GM04503 (cell line): ENCODE measurements at regions not wholly inside any gene's neighbourhood (a gene's known extent, or its start where the extent isn't known, plus 50 kb on each side); places are given as distances from the start of the nearest gene placed in this dataset.
"Not testable (repeated sequence)": the region's sequence is repeated elsewhere in the genome, so short reads cannot be mapped to it uniquely, and the experiment has no call there.

ENCODE experiments used
- DNase-seq: peaks from one replicate; pipeline ENCODE4 v3.0.0-alpha.2; 2012; ENCODE audit warnings: low read depth

DNA sequence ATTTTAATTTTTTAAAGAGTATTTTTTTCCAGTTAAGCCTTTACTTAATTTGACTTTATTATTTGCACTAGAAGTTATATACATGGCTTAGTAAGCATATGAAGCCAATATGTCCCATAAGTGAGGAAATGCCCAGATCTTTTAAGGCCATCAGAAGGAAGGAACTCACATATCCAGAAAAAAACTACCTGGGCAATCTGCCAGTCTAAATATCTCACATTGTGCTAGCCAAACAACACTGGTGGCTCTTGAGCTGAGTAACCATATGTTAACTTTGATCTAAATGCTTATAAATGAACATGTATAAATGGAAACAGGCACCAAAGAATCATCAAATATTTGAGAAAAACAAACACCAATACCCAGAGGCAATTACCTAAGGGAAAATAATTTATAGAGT is 138.6 kb upstream of the APOOL start:
- no peak for DNase-seq

DNA sequence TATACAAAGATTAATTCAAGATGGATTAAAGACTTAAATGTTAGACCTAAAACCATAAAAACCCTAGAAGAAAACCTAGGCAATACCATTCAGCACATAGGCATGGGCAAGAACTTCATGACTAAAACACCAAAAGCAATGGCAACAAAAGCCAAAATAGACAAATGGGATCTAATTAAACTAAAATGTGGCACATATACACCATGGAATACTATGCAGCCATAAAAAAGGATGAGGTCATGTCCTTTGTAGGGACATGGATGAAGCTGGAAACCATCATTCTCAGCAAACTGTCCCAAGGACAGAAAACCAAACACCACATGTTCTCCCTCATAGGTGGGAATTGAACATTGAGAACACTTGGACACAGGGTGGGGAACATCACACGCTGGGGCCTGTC is 133.4 kb upstream of the APOOL start:
- not testable (repeated sequence) for DNase-seq

DNA sequence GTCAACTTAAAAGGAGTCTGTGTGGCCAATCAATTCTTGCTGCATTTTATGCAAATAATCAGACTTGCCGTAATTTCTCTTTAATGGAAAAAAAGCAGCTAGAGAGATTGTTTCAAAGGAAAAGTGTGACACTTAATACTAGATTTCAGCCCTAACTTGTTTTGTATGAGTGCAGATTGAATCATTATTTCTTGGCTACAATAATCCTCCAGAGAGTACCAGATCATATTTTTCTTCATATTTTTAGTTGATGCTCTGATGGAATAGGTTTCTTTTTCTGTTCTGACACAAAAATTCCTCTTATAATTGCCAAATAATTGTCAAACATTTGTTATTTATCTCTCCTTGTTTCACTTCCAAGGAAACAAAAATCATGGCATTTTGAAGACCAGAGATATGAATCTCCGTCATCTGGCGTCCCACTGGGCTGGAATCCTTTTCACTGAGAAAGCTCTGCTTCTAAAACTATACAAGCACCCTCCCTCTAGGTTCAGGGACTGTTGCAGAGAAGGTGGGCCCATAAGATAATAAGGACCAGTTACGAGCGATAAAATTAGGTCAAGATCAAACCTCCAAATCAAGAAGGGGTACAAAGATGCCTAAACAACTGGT is 131.4 kb upstream of the APOOL start:
- not testable (repeated sequence) for DNase-seq

DNA sequence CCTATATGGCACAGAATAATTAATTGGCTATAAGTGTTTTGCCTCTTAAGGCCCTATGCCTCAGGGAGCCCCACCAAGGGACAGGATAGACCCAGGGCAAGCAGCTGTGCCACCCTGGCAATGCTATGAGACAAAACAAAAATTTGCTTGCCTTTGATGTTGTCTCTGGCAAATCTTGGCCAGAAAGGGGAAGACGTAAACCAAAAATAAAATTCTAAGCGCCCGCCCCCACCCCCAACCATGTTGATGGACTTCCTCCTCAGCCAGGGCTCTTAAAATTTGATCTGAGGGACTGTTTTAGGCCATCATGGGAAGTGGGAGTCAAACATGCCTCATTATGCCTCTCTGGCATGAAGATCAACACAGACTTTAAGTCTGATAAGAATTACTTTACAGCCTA is 130.5 kb upstream of the APOOL start:
- DNase-seq, result no peak

DNA sequence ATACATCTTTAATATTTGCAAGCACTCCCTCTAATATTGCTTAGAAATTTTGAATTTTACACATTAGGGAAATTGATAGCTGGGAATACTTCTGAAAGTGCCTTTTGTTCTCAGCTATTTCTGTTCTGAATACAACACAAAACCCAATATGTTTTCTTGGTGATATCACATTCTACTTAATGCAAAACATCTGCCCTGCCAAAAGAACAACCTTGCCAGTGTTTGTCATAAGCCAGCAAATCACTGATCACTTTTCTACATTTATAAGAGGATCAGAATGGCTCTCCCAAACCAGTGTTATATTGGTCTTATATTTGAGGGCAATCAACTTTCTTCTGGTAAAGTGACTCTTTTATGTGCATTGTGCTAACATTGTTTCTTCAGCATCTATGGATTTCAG is 126.8 kb upstream of the APOOL start:
- no peak for DNase-seq

DNA sequence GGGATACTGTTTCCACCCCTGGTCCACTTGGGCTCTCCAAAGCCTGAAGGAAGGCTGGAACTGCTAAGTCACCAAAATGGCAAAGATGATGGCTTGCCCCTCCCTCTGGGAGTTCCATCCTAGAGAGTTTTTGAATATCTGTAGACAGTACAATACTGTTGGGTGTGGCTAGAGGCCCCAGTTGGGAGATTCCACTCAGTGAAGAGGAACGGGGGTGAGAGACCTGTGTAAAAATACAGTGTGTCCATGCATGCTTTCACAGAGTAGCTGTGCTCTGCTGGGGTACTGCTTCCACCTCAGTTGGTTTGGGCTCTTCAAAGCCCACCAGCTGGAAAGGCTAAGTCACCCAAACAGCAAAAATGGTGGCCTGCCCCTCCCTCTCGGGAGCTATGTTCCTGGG is 109.8 kb upstream of the APOOL start:
- DNase-seq, result no peak

DNA sequence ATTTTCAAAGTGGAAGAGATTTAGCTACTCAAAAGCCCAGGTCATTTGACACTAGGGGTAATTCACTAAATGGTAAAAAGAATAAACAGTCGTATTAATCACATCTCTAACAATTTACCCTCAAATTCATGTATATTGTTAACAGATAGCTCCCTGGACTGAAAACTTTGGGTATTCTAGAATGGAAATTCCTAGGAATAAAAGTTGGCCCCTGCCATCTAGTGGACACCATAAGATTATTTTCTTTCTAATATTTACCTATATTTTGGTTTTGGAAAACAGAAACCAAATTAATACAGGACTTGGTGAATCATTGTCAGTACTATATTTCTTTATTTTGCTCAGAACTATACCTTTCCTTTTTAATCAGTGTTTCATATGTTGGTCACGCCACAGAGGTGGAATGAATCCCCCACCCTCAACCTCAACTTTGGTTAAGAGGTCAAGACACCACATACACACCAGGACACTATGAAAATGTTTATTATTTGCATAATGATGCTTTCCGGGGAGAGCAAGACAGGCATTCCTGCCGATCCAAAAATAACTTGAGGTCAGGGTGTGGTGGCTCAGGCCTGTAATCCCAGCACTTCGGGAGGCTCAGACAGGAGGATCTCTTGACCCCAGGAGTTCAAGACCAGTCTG is 96.2 kb upstream of the APOOL start:
- DNase-seq, result no peak

DNA sequence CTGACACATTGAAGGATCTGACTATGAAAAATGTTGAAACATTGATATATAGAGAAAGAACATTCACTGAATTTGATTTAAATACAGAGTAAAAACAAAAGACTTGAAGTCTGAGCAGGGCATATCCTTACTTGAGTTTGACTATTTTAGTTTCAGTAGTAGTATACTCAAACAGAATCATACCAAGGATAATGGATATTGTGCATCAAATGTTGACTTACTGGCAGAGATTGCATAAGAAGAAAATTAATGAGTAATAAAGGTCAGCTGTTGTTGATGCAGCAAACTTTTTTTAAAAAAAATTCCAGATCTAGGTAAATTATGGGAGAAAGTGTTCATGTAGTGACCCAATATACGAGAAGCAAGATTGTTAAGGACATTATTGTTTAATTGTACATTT is 94.5 kb upstream of the APOOL start:
- DNase-seq, result no peak

DNA sequence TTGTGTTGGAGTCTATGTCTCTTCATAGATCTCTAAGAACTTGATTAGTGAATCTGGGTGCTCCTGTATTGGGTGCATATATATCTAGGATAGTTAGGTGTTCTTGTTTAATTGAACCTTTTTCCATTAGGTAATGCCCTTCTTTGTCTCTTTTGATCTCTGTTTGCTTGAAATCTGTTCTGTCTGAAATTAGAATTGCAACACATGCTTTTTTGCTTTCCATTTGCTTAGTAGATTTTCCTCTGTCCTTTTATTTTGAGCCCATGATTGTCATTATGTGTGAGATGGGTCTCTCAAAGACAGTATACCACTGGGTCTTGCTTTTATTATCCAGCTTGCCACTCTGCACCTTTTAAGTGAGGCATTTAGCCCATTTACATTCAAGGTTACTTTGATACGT is 79.1 kb upstream of the APOOL start:
- no peak for DNase-seq

DNA sequence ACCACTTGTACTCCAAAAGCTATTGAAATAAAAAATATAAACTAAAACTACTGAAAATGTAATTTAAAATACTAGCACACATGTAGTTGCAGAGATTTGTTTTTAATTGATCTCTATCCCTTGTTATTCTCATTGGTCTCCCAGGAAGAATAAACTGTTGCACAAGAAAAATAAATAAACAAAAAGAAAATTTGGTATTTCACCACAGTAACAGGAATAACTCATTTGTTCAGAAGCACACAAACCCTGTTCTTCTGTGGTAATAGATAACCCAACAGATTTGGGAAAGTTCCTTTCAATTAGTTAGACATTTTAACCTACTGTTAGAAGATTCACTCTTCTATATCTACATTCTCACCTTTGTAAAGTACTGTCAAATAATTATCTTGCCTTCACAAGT is 70.9 kb upstream of the APOOL start:
- no peak for DNase-seq

DNA sequence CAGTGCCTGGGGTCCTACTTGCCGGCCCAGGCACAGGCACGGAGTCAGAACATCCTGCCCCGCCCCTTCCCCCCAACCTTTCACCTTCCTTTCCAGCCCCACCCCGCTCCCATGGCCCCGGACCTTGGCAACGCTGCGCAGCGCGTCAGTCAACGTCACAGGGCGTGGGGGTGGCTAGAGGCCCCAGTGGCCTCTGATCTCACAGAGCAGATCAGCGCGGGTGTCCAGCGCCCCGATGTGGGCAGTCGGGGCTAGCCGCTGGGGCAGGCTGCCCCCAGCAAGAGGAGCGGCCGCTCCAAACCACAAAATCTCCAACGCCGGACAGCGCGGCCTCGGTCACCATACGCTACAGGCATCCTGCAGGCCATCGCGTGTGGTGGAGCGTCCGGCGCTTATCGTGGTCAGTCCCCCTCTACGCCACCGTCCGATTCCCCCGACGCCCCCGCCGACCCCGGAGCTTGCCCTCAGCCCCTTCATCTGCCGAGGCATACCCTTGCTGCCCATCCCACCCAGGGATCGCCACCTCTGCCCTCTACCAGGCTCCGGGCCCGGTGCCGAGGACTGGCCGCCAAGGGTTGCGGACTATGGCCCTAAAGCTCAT is 69.6 kb upstream of the APOOL start:
- no peak for DNase-seq
